HS-5 (cell line): ENCODE measurements at regions not wholly inside any gene's neighbourhood (a gene's known extent, or its start where the extent isn't known, plus 50 kb on each side); places are given as distances from the start of the nearest gene placed in this dataset.

Experiments used
- DNase-seq: peaks from one replicate; pipeline ENCODE4 v3.0.0-alpha.2; 2012; ENCODE audit warnings: low read depth

DNA sequence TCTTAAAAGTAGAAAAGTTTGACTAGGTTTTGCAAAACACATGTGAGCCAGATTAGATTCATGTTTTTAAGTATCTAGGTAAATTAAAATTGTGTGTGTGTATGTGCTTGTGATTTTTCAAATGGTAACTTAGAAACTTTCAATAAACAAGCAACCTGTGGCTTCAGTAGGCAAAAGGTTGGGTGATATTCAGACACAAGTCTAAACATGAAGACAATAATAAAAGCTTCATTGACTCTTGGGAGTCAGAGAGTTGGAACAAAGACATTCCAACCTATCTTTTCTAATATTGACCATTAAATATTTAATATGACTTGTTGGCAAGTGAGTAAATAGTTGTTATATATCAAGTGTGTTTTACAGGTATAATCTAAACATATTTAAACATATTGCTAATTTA, 1049.6 kb upstream of the ADGRL4 start:
- DNase-seq: no peak

DNA sequence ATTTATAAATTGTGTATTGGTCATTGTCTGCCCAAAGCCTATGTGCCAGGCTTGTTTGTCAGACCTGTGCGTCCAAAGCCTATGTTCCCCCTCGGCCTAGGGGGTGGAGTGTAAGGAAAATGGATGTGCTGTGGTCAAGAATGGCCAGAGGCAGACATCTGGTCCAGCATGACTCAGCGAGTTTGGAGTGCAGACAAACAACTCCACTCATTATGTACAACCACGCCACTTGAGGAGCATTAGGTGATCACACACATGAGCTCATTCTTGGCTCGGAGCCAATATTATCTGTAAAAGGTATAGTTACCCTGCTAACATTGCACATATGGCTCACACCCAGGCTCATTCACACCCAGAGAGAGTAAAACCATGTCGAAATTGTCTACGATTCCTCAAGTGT, 1047.6 kb upstream of the ADGRL4 start:
- no peak for DNase-seq

DNA sequence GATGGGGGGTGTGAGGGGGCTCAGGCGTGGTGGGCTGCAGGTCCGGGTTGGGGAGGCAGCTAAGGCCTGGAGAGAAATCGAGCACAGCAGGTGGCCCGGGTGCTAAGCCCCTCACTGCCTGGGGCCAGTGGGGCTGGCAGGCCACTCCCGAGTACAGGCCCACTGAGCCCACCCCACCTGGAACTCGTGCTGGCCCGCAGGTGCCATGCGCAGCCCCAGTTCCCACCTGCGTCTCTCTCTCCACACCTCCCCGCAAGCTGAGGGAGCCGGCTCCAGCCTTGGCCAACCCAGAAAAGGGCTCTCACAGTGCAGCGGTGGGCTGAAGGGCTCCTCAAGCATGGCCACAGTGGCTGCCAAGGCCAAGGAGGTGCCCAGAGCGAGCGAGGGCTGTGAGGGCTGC, 1047.1 kb upstream of the ADGRL4 start:
- no peak for DNase-seq

GRCh38 chr1:80050523-80050922, 1044.0 kb upstream of the ADGRL4 start:
- no peak for DNase-seq

DNA sequence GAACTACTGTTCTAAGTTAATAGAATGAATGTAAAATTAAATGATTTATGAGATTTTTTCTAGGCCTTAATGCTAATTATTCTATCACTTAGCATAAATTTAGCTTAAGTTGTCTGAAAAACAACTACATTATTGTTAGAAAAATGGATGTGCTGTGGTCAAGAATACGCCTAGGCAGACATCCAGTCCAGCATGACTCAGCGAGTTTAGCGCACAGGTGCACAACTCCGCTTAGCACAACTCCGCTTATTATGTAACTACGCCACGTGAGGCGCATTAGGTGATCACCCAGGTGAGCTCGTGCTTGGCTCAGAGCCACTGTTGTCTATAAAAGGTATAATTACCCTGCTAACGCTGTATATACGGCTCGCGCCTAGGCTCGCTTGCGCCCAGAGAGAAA, 1043.6 kb upstream of the ADGRL4 start:
- DNase-seq: no peak

- DNase-seq: no peak
Observed at GRCh38 chr1:80048716-80049115, 1042.2 kb upstream of the ADGRL4 start.

GRCh38 chr1:80047791-80048190, 1041.3 kb upstream of the ADGRL4 start:
- DNase-seq: no peak

- no peak for DNase-seq
Observed at GRCh38 chr1:80044662-80045061, 1038.1 kb upstream of the ADGRL4 start.

DNA sequence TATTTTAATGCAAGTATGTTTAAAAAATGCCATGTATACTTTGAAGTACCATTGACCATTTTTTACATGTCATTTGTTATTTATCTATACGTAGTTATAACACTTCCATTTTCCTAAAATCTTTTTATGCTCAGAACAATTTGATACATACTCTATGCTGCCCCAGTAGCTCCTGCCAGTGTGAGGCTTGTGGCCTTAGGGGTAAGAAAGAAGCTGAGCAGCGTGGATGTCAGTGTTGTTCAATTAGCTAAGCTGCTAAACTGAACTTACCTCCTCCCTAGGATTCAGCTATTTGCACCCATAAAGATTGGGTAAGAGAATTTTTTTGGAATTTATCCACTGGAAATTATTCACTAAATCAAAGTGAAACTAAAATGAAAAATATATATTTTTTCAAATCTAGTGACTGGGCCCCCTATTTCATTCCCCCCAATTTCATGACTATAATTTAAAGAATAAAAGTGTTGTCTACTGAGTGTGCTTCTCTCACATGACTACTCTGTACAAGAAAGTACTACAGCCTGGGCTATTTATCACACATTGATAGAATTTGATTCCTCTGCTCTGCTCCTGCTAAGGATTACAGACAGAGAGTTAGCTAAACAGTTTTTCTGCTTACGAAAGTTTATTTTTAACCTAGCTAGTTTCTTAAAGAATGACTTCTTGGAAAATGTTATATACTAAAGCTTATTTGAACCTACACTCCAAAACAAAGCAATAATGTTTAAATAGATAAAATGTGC, 1030.3 kb upstream of the ADGRL4 start:
- DNase-seq: no peak

DNA sequence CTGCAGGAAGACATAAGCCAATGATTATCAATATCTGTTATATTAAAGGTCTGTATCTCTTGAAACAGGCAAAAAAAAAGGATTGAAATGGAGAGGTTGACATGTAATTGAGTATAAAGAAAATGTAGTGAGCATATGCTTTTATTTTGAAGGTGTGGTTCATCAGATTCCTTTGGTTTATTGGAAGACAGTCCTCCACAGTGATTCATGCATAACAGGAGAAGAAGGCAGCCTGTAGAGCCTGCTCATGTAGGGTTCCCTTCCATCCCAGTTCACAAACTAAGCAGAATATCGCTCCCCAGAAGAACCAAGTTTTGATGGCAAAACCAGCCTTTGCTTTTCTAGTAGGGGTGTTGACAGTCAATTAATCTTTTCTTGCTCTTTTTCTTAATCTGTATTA, 1016.8 kb upstream of the ADGRL4 start:
- no peak for DNase-seq

DNA sequence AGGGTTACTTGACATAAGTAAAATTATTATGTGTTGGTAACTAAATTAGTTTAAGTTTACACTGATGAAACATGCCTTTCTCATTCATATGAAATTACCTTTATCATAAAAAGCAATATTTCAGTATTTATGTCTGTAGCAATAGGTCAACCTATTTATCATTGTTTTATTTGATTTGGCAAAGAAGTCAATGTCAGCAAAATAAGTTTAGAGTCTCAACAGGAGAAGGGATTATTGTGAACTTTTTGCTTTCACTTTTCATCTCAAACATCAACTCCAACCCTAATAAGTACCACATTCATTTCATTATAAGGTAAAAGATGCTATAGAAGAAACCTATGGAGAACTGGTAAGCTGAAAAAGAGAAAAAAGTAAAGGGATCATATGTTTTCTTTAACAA, 1015.4 kb upstream of the ADGRL4 start:
- no peak for DNase-seq

- DNase-seq: no peak
Observed at GRCh38 chr1:80018348-80018747, 1011.8 kb upstream of the ADGRL4 start.

GRCh38 chr1:80008934-80009333, 1002.4 kb upstream of the ADGRL4 start:
- no peak for DNase-seq

- DNase-seq: no peak
Observed at GRCh38 chr1:80003250-80003649, 996.7 kb upstream of the ADGRL4 start.

DNA sequence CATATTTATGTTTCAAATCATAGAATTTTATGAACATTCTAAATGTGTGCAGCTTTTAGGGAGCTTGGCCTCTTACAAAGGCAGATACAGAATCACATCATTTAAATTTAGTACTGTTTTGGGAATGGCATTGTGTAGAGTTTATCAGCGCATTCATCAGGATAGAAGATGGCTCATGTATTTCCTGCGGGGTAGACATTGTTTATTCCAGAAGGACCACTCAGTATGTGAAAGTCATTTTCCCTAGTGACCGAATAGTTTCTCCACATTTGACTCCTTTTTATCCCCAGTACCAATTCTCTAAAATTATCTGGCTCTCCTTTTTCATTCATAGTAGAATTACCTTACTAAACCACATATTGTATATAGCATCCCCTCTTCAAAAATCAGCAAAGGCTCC, 981.9 kb upstream of the ADGRL4 start:
- no peak for DNase-seq

- DNase-seq: no peak
Observed at GRCh38 chr1:79982211-79982610, 975.7 kb upstream of the ADGRL4 start.

DNA sequence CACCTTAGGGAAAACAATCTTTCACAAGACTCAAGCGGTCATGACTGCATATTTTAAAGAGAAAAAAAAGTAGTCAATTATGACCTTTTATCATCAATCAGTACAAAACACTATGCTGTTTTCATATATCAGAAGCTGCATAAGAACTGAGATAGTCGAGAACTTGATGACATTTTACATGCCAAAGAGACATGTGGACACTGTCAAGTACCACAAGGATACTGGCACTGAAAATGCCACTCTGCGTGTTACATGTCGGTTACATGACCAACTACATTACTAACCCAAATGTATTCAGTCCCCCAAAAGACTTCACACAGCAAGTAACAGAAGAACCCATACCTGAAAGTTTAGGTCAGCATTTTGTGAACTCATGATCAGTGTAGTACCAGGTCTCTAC, 975.0 kb upstream of the ADGRL4 start:
- no peak for DNase-seq

DNA sequence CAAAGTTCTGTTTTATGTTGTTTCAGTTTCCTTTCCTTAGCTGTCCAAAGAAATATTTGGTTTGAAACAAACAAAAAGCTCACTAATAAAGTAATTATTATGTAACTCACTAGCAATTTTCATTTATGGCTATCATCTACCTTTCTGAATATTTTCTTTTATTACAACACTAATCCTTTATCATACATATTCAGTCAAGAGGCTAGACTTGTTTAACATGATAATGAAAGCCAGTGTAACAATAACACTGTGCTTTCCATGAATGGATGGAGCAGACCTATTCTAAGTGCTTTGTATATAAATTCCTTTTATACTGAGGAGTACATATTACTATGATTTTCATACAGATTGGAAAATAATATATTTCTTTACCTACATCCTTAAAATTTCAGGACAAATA, 972.8 kb upstream of the ADGRL4 start:
- no peak for DNase-seq

DNA sequence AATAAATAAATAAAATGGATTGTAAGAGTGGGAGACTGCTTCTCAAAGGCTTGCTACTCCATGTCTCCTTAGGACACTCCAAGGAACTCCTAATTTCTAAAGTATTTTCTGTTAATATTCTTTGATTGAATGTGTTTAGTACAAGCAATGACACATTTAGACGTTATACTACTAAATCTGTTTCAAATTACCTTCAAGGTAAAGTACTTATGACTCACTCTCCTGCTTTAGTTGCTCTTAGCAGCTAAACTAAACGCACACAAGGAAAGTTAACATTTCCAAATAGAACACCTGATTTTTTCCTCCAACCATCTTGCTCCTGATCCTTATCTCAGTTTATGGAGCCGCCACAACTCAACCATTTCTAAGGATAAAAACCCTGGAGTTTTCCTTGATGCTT, 969.8 kb upstream of the ADGRL4 start:
- DNase-seq: no peak

DNA sequence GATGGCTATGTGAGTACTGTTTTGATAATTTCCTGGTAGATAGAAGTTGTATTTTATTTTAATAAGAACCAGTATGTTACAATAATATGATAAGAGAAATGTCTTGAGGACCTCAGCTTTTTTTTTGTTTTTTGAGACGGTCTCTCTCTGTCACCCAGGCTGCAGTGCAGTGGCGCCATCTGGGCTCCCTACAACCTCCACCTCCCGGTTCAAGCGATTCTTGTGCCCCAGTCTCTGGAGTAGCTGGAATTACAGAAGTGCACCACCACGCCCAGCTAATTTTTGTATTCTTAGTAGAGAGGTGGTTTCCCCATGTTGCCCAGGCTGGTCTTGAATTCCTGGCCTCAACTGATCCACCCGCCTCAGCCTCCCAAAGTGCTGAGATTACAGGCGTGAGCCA, 968.1 kb upstream of the ADGRL4 start:
- no peak for DNase-seq

DNA sequence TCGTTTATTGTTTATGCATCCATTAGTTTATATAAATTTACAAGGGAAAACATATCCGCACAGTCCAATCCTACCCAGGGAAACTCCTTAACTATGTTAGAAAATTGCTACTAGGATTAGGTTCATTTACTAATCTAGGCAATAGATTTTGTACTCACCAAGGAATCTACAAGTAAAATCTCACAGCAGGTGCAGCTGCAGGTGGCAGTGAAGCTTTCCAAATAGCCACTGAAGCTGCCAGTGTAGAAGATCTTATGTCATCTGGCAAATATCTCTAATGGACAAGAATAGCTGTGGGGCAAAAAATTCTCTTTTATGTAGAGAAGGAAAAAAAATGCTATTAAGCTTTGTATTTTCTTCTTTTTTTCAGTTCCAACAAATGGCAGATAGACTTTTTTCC, 963.4 kb upstream of the ADGRL4 start:
- no peak for DNase-seq

- DNase-seq: no peak
Observed at GRCh38 chr1:79966438-79966837, 959.9 kb upstream of the ADGRL4 start.

GRCh38 chr1:79959635-79960034, 953.1 kb upstream of the ADGRL4 start:
- no peak for DNase-seq

DNA sequence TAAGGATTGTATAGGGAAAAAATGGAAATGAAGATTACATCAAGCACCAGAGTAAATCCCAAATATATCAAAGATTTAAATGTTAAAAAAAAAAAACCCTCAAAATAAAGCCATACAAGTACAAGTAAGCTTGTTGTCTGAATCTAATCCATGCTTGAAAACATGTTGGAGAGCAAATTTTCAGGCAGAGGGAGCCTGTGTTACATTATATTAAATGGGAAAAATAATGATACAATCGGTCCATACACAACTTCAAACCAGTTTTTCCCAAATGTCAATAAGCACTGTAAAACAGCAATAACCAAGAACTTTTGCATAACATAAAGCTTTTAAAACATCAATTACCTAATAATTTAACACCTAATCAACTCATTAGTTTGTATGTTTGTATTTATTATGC, 949.4 kb upstream of the ADGRL4 start:
- DNase-seq: no peak

- no peak for DNase-seq
Observed at GRCh38 chr1:79950511-79950910, 944.0 kb upstream of the ADGRL4 start.
